Stimulated activated CD8-positive, alpha-beta memory T cell treated with anti-CD3 and anti-CD28 coated beads, Interleukin-7, amount 100 ng/mL, for 24 hours (primary cell): ENCODE measurements at regions not wholly inside any gene's neighbourhood (a gene's known extent, or its start where the extent isn't known, plus 50 kb on each side); places are given as distances from the start of the nearest gene placed in this dataset.
"Not testable (repeated sequence)": the region's sequence is repeated elsewhere in the genome, so short reads cannot be mapped to it uniquely, and the experiment has no call there.

Source experiments
- DNase-seq: peaks from one replicate; pipeline ENCODE4 v3.0.0-alpha.2; 2020; ENCODE audit warnings: low read depth

DNA sequence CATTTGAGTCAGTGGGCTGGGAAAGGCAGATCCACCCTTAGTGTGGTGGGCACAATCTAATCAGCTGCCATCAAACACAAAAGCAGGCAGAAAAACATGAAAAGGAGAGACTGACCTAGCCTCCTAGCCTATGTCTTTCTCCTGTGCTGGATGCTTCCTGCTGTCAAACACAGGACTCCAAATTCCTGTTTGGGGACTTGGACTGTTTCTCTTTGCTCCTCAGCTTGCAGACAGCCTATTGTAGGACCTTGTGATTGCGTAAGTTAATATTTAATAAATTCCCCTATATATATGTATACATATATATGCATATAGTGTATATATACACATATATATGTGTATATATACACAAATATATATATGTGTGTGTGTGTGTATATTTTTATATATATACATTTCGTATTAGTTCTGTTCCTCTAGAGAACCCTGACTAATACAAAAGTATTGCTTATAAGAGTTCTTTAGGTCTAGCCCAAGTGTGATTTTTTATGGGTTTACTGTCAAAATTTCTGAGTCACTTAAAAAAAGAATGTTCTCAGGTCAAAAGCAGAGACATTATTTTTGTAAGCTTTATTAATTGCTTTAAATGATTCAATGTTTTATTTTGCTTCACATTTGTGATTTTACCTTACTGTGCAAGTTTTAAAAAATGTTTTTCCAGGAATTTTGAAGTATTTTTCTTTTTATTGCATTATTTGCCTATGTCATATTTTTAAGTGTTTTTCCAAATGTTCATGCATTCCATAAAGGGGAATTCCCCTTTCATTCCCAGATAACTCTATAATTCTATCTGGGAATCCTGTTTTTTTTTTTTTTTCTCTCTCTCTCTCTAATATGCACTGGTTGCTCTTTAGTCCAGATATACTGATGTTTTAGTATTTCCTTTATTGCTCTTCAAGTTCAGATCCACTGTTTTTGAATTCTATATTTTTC, 92.1 kb upstream of the ADAMTS5 start:
- DNase-seq, result no peak

DNA sequence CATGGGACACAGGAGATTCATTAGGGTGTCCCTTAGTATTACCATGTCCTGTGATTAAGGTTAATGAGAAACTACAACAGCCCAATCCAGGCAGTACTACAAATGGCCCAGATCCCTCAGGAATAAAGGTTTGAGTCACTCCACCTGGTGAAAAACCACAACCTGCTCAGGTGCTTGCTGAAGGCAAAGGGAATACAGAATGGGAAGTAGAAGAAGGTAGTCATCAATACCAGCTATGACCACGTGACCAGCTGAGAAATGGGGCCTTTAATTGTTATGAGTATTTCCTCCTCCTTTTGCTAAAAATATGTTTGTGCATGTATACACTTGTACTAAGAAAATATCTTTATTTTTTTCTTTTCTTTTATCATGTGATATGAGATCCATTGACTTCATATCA, 91.1 kb upstream of the ADAMTS5 start:
- no peak for DNase-seq

- DNase-seq, result no peak
Observed at GRCh38 chr21:27047658-27048314, 80.9 kb upstream of the ADAMTS5 start.

GRCh38 chr21:27047283-27047657, 80.4 kb upstream of the ADAMTS5 start:
- no peak for DNase-seq

DNA sequence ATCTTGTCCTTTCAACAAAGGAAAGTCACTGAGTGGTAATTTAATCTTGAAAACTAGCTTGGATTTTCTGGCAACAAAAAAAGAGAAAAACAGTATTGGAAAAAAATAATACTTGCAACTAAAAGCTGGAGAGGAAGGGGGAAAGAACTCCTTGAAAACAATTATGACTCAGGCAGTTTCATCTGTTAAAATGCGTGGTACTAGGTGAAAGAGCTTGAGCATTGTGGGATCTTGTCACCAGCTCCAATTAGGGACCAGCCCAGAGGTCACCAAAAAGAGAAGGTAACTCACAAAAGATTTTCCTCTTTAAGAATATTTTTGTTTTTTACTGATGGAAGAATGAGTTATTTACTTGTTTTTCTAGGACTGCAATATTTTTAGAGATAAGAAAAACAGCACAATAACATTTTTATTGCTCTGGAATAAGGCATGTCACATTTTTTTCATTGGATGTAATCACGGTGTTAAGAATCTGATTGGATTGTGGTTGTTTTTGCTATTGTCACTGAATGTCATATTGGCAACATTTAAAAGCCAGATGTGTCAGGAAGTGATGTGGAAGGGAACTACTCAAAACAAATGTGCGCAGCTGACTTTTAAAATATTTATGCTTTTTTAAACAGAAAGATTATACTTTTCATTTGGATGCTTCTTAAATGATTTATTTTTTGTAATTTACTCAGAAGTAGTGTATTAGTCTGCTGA, 78.5 kb upstream of the ADAMTS5 start:
- DNase-seq, result no peak

DNA sequence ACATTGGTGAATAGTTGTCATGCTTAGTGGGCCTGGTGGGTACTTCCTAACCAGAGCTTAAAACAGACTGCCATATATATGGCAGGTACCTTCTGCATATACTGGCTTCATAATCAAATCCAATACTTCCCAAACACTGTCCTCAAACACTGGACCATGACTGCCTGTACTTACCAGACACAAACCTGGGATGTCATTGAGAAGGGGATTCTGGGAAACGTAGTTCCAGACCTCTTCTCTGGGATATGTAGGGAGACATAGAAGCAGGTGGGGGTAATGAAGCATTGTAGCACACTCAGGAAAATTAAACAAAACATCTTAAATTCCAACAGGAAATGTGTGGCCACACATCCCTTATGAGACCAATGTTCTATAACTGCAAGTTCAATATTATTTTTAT, 76.5 kb upstream of the ADAMTS5 start:
- DNase-seq, result no peak

DNA sequence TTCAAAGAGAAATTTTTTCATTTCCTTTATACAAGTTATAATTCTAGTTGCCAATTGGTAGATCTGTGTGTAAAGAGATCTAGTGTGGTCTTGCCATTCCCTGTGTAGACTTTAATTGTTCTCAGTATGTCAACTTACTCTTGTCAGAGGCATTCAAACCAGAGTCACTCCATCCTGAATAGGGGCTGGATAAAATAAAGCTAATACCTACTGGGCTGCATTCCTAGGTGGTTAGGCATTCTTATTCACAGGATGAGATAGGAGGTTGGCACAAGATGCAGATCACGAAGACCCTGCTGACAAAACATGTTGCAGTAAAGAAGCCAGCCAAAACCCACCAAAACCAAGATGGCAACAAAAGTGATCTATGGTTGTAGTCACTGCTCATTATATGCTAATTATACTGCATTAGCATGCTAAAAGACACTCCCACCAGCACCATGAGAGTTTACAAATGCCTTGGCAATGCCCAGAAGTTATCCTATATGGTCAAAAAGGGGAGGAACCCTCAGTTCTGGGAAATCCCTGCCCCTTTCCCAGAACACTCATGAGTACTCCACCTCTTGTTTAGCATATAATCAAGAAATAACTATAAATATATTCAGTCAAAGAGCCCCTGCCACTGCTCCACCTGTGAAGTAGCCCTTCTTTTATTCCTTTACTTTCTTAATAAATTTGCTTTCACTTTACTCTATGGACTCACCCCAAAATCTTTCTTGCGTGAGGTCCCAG, 74.0 kb upstream of the ADAMTS5 start:
- no peak for DNase-seq

GRCh38 chr21:27036736-27037301, 69.9 kb upstream of the ADAMTS5 start:
- no peak for DNase-seq

DNA sequence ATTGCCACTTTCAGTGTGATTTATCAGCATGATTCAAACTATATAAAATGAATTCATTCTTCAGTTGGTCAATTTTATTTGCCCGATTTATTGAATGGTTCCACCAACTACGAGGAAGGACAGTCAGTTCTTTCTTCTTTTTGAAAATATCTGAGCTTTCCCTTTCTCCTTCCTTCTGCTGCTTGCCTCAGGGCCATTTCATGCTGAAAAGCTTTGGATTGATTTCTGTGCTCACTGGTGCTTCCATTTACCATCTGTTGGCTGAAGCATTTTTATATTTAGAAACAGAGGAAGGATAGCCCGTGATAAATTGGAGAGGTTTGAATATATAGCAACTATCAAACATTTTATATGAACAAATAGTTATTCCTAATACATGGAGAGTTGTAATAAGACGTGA, 68.9 kb upstream of the ADAMTS5 start:
- no peak for DNase-seq

DNA sequence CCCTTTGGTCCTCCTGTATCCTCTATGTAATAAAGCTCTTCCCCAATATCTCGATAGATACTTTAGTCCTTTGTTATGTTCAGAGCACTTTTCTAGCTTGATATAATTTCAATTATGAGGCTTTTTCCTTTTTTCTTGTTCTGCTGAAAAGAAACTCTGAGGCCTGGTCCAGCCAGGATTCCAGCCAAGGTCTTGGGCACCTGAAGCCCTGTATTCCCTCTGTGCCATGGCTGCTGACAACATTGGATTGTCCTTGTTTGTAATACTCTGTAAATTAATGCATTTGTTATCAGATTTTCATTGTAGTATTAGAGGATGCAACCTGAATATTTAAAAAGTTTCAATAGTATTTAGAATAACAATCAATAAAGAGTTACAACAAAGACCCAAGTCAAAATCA, 67.9 kb upstream of the ADAMTS5 start:
- no peak for DNase-seq

DNA sequence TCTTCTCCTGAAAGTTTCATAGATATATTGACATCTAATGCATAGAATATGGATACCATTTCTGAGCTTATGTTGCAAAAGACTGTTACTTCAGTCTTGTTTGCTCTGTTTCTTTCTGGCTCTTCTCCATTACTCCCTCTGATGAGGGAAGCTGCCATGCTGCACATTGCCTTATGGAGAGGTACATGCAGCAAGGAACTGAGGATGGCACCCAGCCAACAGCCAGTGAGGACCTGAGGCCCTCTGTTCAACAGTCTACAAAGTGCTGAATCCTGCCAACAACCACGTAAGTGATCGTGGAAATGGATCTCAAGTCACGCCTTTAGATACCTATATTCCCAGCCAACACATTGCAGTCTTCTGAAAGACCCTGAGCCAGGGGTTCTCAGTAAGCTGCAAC, 66.6 kb upstream of the ADAMTS5 start:
- DNase-seq, result no peak

DNA sequence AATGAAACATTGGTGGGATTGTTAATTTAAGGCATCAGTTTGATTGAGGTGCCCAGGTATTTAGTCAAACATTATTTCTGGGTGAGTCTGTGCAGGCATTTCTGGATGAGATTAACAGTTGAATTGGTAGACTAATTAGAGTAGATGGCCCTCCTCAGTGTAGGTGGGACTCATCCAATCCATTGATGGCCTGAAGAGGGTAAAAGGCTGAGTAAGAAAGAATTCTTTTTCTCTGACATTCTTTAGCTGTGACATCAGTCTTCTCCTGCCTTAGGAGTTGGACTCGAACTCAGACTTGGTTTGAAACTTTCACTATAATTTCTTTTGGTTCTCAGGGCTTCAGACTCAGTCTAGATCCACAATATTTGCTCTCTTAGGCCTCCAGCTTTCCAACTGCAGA, 59.6 kb upstream of the ADAMTS5 start:
- DNase-seq, result no peak

GRCh38 chr21:27025708-27026107, 58.8 kb upstream of the ADAMTS5 start:
- DNase-seq, result not testable (repeated sequence)

GRCh38 chr21:27024971-27025370, 58.1 kb upstream of the ADAMTS5 start:
- DNase-seq, result no peak

DNA sequence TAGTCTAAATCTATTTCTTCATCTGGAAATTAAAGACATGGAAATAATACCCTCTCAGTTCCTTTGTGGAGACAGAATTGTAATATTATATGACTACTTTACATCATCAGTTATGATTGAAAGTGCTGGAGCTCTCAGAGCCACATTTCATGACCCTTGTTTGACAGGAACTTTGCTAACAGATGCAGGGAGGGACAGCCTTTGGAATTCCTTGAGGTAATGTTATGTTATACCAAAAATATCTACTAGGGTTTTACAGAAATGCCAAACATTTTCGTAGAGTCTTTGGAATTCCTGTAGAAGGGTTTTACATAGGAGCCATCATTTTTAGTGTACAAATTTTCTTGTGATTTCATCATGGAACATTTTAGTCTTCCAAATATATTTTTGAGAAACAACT, 57.4 kb upstream of the ADAMTS5 start:
- no peak for DNase-seq

DNA sequence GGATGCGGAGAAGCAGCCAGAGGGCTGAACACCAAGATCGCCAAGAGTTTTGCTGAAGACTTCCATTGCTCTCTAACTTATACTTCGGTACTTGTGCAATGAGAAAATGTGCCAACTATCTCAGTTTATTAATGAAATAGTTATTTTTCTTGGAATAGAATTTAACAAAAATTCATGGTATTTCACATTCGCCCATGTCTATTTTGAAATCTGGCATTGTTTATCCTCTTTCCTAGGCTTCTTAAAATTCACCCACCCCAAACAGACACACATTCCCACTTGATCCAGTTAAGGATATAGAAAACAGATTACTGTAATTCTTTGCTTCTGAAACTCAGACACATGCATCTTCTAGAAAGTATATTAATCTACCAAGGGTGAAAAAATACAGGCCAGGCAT, 56.3 kb upstream of the ADAMTS5 start:
- no peak for DNase-seq

- DNase-seq, result no peak
Observed at GRCh38 chr21:27021801-27022200, 54.9 kb upstream of the ADAMTS5 start.

GRCh38 chr21:27021046-27021445, 54.2 kb upstream of the ADAMTS5 start:
- DNase-seq, result no peak

GRCh38 chr21:27017246-27017645, 50.4 kb upstream of the ADAMTS5 start:
- no peak for DNase-seq
